Naive thymus-derived CD8-positive, alpha-beta T cell (primary cell): ENCODE measurements at regions not wholly inside any gene's neighbourhood (a gene's known extent, or its start where the extent isn't known, plus 50 kb on each side); places are given as distances from the start of the nearest gene placed in this dataset.
A peak's percentile ranks its signal among the peaks of the same experiment; 100 is the strongest.

ENCODE experiments used
- ATAC-seq, 2 donors: fragments of 150-1000 bp; cut with Tn5 transposase in 1 of 2; sonication (Bioruptor Pico), chemical (Tn5 transposase) in 1 of 2; 1 replicate in 1 of 2; 2 replicates in 1 of 2; pipeline ENCODE4 v1.10.0; 2021; ENCODE audit warnings: mild to moderate bottlenecking in 2 of 2, moderate library complexity in 2 of 2
- POLR2A ChIA-PET: fragments of 350-600 bp; sonication (Branson Sonifier 250); formaldehyde crosslinking; loops from one replicate; lab custom pipeline; 2021; ENCODE audit warnings: antibody characterized with exemption; lab: Charles Lee
- DNase-seq, 10 donors: peaks; one replicate each; pipeline versions ENCODE4 v3.0.0 to v3.0.0-alpha.2; 2020 to 2022
- H3K27ac Mint-ChIP-seq, 10 donors: one replicate each; pipeline ENCODE4 v1.8.0; 2020 to 2022; ENCODE audit warnings: mild to moderate bottlenecking in 10 of 10, mixed read lengths in 10 of 10, moderate library complexity in 4 of 10, inconsistent platforms in 1 of 10
- H3K27me3 Mint-ChIP-seq, 5 donors: one replicate each; pipeline ENCODE4 v1.8.0; 2021 to 2022; ENCODE audit warnings: mixed read lengths in 5 of 5
- H3K36me3 Mint-ChIP-seq, 3 donors: one replicate each; pipeline ENCODE4 v1.8.0; 2020 to 2022; ENCODE audit warnings: mixed read lengths in 3 of 3, mild to moderate bottlenecking in 2 of 3, inconsistent platforms in 1 of 3
- H3K4me1 Mint-ChIP-seq, 4 donors: one replicate each; pipeline ENCODE4 v1.8.0; 2021 to 2022; ENCODE audit warnings: mixed read lengths in 4 of 4
- H3K4me3 Mint-ChIP-seq, 10 donors: one replicate each; pipeline ENCODE4 v1.8.0; 2020 to 2022; ENCODE audit warnings: mild to moderate bottlenecking in 10 of 10, mixed read lengths in 10 of 10, moderate library complexity in 6 of 10, inconsistent platforms in 1 of 10
- H3K9me3 Mint-ChIP-seq, 9 donors: one replicate each; pipeline ENCODE4 v1.8.0; 2020 to 2022; ENCODE audit warnings: mixed read lengths in 9 of 9, mild to moderate bottlenecking in 3 of 9, inconsistent platforms in 1 of 9, moderate library complexity in 1 of 9

- no peak overlapping the region for H3K4me3 Mint-ChIP-seq
- POLR2A ChIA-PET = no interaction called here
- peaks cover 0 to 10% (median 1%) of the 10 kb centered on the region in 5 donors for H3K27me3 Mint-ChIP-seq
- DNase-seq (no peak), ATAC-seq (no peak)
- H3K36me3 Mint-ChIP-seq = no peaks in the 10 kb centered on the region
- peaks cover 0 to 21% (median 3%) of the 10 kb centered on the region in 9 donors for H3K9me3 Mint-ChIP-seq
- no peak overlapping the region for H3K27ac Mint-ChIP-seq
- H3K4me1 Mint-ChIP-seq = no peaks in the 10 kb centered on the region
Observed at GRCh38 chr16:65975049-65975708, 391.3 kb upstream of the CDH5 start.

GRCh38 chr16:65967376-65967775 is 399.1 kb upstream of the CDH5 start:
- Mint-ChIP-seq H3K4me1 (peaks cover 0 to 2% (median 0%) of the 10 kb centered on the region in 4 donors), H3K4me3 (no peak overlapping the region), H3K36me3 (no peaks in the 10 kb centered on the region), H3K27ac (peak overlapping the region in 1 of 10 donors; percentile 81), H3K9me3 (peaks cover 0 to 12% (median 2%) of the 10 kb centered on the region in 9 donors), H3K27me3 (peaks cover 0 to 19% (median 10%) of the 10 kb centered on the region in 5 donors)
- DNase-seq (no peak), ATAC-seq (no peak)
- POLR2A ChIA-PET = no interaction called here

GRCh38 chr16:65965628-65966027 is 400.9 kb upstream of the CDH5 start:
- H3K36me3 Mint-ChIP-seq = no peaks in the 10 kb centered on the region
- ATAC-seq (no peak), DNase-seq (no peak)
- peaks cover 0 to 2% (median 0%) of the 10 kb centered on the region in 4 donors for H3K4me1 Mint-ChIP-seq
- H3K4me3 Mint-ChIP-seq = no peak overlapping the region
- POLR2A ChIA-PET = no interaction called here
- H3K27ac Mint-ChIP-seq = no peak overlapping the region
- H3K27me3 Mint-ChIP-seq = peaks cover 1 to 22% (median 10%) of the 10 kb centered on the region in 5 donors
- H3K9me3 Mint-ChIP-seq = peaks cover 0 to 7% (median 0%) of the 10 kb centered on the region in 9 donors

- ATAC-seq = no peak
- no peaks in the 10 kb centered on the region for H3K9me3 Mint-ChIP-seq
- H3K27me3 Mint-ChIP-seq = peaks cover 1 to 22% (median 10%) of the 10 kb centered on the region in 5 donors
Observed at GRCh38 chr16:65964752-65965151, 401.7 kb upstream of the CDH5 start.

GRCh38 chr16:65961476-65962143 is 404.9 kb upstream of the CDH5 start:
- H3K27me3 Mint-ChIP-seq = peaks cover 1 to 17% (median 9%) of the 10 kb centered on the region in 5 donors
- POLR2A ChIA-PET = no interaction called here
- H3K4me3 Mint-ChIP-seq = no peak overlapping the region
- H3K4me1 Mint-ChIP-seq = peaks cover 0 to 2% (median 0%) of the 10 kb centered on the region in 4 donors
- no peaks in the 10 kb centered on the region for H3K36me3 Mint-ChIP-seq
- peaks cover 0 to 2% (median 0%) of the 10 kb centered on the region in 9 donors for H3K9me3 Mint-ChIP-seq
- no peak for DNase-seq
- no peak for ATAC-seq
- H3K27ac Mint-ChIP-seq = no peak overlapping the region

More at GRCh38 chr16:65964752-65965151, 401.7 kb upstream of the CDH5 start:
- H3K36me3 Mint-ChIP-seq = no peaks in the 10 kb centered on the region
- H3K4me1 Mint-ChIP-seq = peaks cover 0 to 2% (median 0%) of the 10 kb centered on the region in 4 donors
- DNase-seq = no peak
- POLR2A ChIA-PET = no interaction called here
- no peak overlapping the region for H3K4me3 Mint-ChIP-seq
- H3K27ac Mint-ChIP-seq = no peak overlapping the region

- POLR2A ChIA-PET = no interaction called here
- DNase-seq (no peak), ATAC-seq (no peak)
- H3K4me3 Mint-ChIP-seq = no peak overlapping the region
- peaks cover 1 to 13% (median 6%) of the 10 kb centered on the region in 5 donors for H3K27me3 Mint-ChIP-seq
- peaks cover 0 to 2% (median 0%) of the 10 kb centered on the region in 9 donors for H3K9me3 Mint-ChIP-seq
- H3K27ac Mint-ChIP-seq = no peak overlapping the region
- peaks cover 0 to 2% (median 0%) of the 10 kb centered on the region in 4 donors for H3K4me1 Mint-ChIP-seq
- H3K36me3 Mint-ChIP-seq = no peaks in the 10 kb centered on the region
Observed at GRCh38 chr16:65959983-65960382, 406.5 kb upstream of the CDH5 start.

GRCh38 chr16:65958086-65958485 is 408.4 kb upstream of the CDH5 start:
- Mint-ChIP-seq H3K36me3 (no peaks in the 10 kb centered on the region), H3K4me3 (no peak overlapping the region), H3K27me3 (peaks cover 0 to 4% (median under 1%) of the 10 kb centered on the region in 5 donors), H3K27ac (no peak overlapping the region), H3K4me1 (no peaks in the 10 kb centered on the region), H3K9me3 (peaks cover 0 to 2% (median 0%) of the 10 kb centered on the region in 9 donors)
- DNase-seq (no peak), ATAC-seq (no peak)
- POLR2A ChIA-PET = no interaction called here

GRCh38 chr16:65956100-65956499 is 410.4 kb upstream of the CDH5 start:
- POLR2A ChIA-PET = no interaction called here
- no peak for DNase-seq
- H3K27ac Mint-ChIP-seq = no peak overlapping the region

GRCh38 chr16:65954446-65954845 is 412.0 kb upstream of the CDH5 start:
- Mint-ChIP-seq H3K27me3 (peaks cover 0 to 2% (median 0%) of the 10 kb centered on the region in 5 donors), H3K9me3 (peaks cover 0 to 2% (median 0%) of the 10 kb centered on the region in 9 donors), H3K4me3 (no peak overlapping the region), H3K4me1 (no peaks in the 10 kb centered on the region), H3K27ac (no peak overlapping the region), H3K36me3 (no peaks in the 10 kb centered on the region)
- DNase-seq (no peak), ATAC-seq (no peak)
- POLR2A ChIA-PET = no interaction called here

More at GRCh38 chr16:65956100-65956499, 410.4 kb upstream of the CDH5 start:
- H3K4me1 Mint-ChIP-seq = no peaks in the 10 kb centered on the region
- no peak overlapping the region for H3K4me3 Mint-ChIP-seq
- H3K36me3 Mint-ChIP-seq = no peaks in the 10 kb centered on the region
- peaks cover 0 to 1% (median 0%) of the 10 kb centered on the region in 5 donors for H3K27me3 Mint-ChIP-seq
- no peak for ATAC-seq
- peaks cover 0 to 2% (median 0%) of the 10 kb centered on the region in 9 donors for H3K9me3 Mint-ChIP-seq

GRCh38 chr16:65950211-65950610 is 416.3 kb upstream of the CDH5 start:
- Mint-ChIP-seq H3K4me1 (no peaks in the 10 kb centered on the region), H3K36me3 (no peaks in the 10 kb centered on the region)
- no peak for DNase-seq

GRCh38 chr16:65948361-65948760 is 418.1 kb upstream of the CDH5 start:
- ATAC-seq (no peak), DNase-seq (no peak)
- Mint-ChIP-seq H3K27ac (no peak overlapping the region), H3K36me3 (no peaks in the 10 kb centered on the region), H3K4me1 (no peaks in the 10 kb centered on the region), H3K9me3 (peaks cover 0 to 31% (median 0%) of the 10 kb centered on the region in 9 donors), H3K27me3 (peaks cover 0 to 10% (median 5%) of the 10 kb centered on the region in 5 donors), H3K4me3 (no peak overlapping the region)
- POLR2A ChIA-PET = no interaction called here

More at GRCh38 chr16:65950211-65950610, 416.3 kb upstream of the CDH5 start:
- H3K9me3 Mint-ChIP-seq = peaks cover 0 to 14% (median 0%) of the 10 kb centered on the region in 9 donors
- H3K27ac Mint-ChIP-seq = no peak overlapping the region
- POLR2A ChIA-PET = no interaction called here
- no peak overlapping the region for H3K4me3 Mint-ChIP-seq
- ATAC-seq = no peak
- H3K27me3 Mint-ChIP-seq = peaks cover 0 to 6% (median 5%) of the 10 kb centered on the region in 5 donors

GRCh38 chr16:65947951-65948350 is 418.5 kb upstream of the CDH5 start:
- Mint-ChIP-seq H3K36me3 (no peaks in the 10 kb centered on the region), H3K27ac (no peak overlapping the region), H3K4me3 (no peak overlapping the region), H3K4me1 (no peaks in the 10 kb centered on the region), H3K9me3 (peaks cover 0 to 34% (median 0%) of the 10 kb centered on the region in 9 donors), H3K27me3 (peaks cover 0 to 13% (median 5%) of the 10 kb centered on the region in 5 donors)
- POLR2A ChIA-PET = no interaction called here
- ATAC-seq = no peak
- no peak for DNase-seq

GRCh38 chr16:65945493-65945892 is 421.0 kb upstream of the CDH5 start:
- no peak overlapping the region for H3K27ac Mint-ChIP-seq
- ATAC-seq (no peak), DNase-seq (no peak)
- peaks cover 0 to 34% (median 0%) of the 10 kb centered on the region in 9 donors for H3K9me3 Mint-ChIP-seq
- H3K36me3 Mint-ChIP-seq = no peaks in the 10 kb centered on the region
- no peaks in the 10 kb centered on the region for H3K4me1 Mint-ChIP-seq
- no peak overlapping the region for H3K4me3 Mint-ChIP-seq
- peaks cover 0 to 13% (median 4%) of the 10 kb centered on the region in 5 donors for H3K27me3 Mint-ChIP-seq
- POLR2A ChIA-PET = no interaction called here
